Liver (tissue), 8 donors: ENCODE measurements at regions not wholly inside any gene's neighbourhood (a gene's known extent, or its start where the extent isn't known, plus 50 kb on each side); places are given as distances from the start of the nearest gene placed in this dataset.

Experiments used
- DNase-seq: peaks from one replicate; pipeline ENCODE4 v3.0.0-alpha.2; 2017; ENCODE audit warnings: low spot score
- H3K27ac ChIP-seq, 2 donors: one replicate each; pipeline ENCODE4 v1.7.0; 2013; ENCODE audit warnings: inconsistent platforms in 2 of 2, low read length in 2 of 2, control low read depth in 1 of 2, low read depth in 1 of 2, mild to moderate bottlenecking in 1 of 2
- H3K27me3 ChIP-seq, 4 donors: one replicate each; pipeline versions ENCODE4 v1.6.1 to v1.7.0; 2013; ENCODE audit warnings: low read length in 3 of 4, inconsistent platforms in 1 of 4, mild to moderate bottlenecking in 1 of 4, moderate library complexity in 1 of 4; ENCODE audit not compliant: control insufficient read depth in 4 of 4, insufficient read depth in 4 of 4
- H3K36me3 ChIP-seq, 4 donors: one replicate each; pipeline versions ENCODE4 v1.6.1 to v1.7.0; 2013; ENCODE audit warnings: low read length in 3 of 4, mild to moderate bottlenecking in 3 of 4, low read depth in 1 of 4, moderate library complexity in 1 of 4; ENCODE audit not compliant: control insufficient read depth in 4 of 4, insufficient read depth in 3 of 4
- H3K4me1 ChIP-seq, 4 donors: one replicate each; pipeline versions ENCODE4 v1.6.1 to v1.7.0; 2013; ENCODE audit warnings: low read length in 3 of 4, mild to moderate bottlenecking in 3 of 4, moderate library complexity in 1 of 4; ENCODE audit not compliant: control insufficient read depth in 4 of 4, insufficient read depth in 4 of 4
- H3K4me3 ChIP-seq, 3 donors: one replicate each; pipeline versions ENCODE4 v1.6.1 to v1.7.0; 2013; ENCODE audit warnings: low read length in 3 of 3, control low read depth in 1 of 3, low read depth in 1 of 3, mild to moderate bottlenecking in 1 of 3
- H3K9ac ChIP-seq, 2 donors: one replicate each; pipeline ENCODE4 v1.7.0; 2013; ENCODE audit warnings: low read length in 2 of 2, mild to moderate bottlenecking in 2 of 2, moderate library complexity in 2 of 2, control low read depth in 1 of 2, low read depth in 1 of 2
- H3K9me3 ChIP-seq, 4 donors: one replicate each; pipeline versions ENCODE4 v1.6.1 to v1.7.0; 2013; ENCODE audit warnings: low read length in 3 of 4; ENCODE audit not compliant: control insufficient read depth in 4 of 4
- CTCF ChIP-seq: fragments of 150-350 bp; IDR thresholded peaks from 2 replicates; pipeline ENCODE4 v1.5.1; 2017; ENCODE audit warnings: improper control_type of control experiment, low read depth, low read length; ENCODE audit not compliant: missing input control
- EGR1 ChIP-seq, 2 donors: IDR thresholded peaks; 2 replicates each; pipeline ENCODE4 v1.6.1; 2016 to 2018; ENCODE audit warnings: antibody characterized with exemption in 2 of 2, low read depth in 2 of 2
- FOXA1 ChIP-seq: IDR thresholded peaks from 2 replicates; pipeline ENCODE4 v1.6.1; 2016; ENCODE audit warnings: antibody characterized with exemption
- FOXA2 ChIP-seq: IDR thresholded peaks from 2 replicates; pipeline ENCODE4 v1.6.1; 2016; ENCODE audit warnings: antibody characterized with exemption
- GABPA ChIP-seq, 2 donors: IDR thresholded peaks in 1 of 2; conservative IDR thresholded peaks in 1 of 2; 2 replicates each; pipeline ENCODE4 v1.6.1; 2016; ENCODE audit warnings: antibody characterized with exemption in 2 of 2, mild to moderate bottlenecking in 1 of 2, moderate library complexity in 1 of 2
- HNF4A ChIP-seq, 2 donors: conservative IDR thresholded peaks; 2 replicates each; pipeline ENCODE4 v1.6.1; 2016; ENCODE audit warnings: antibody characterized with exemption in 2 of 2, mild to moderate bottlenecking in 2 of 2
- HNF4G ChIP-seq: IDR thresholded peaks from 2 replicates; pipeline ENCODE4 v1.6.1; 2016; ENCODE audit warnings: antibody characterized with exemption
- JUND ChIP-seq, 2 donors: IDR thresholded peaks; 2 replicates each; pipeline ENCODE4 v1.6.1; 2016; ENCODE audit warnings: antibody characterized with exemption in 2 of 2
- NR2F2 ChIP-seq: IDR thresholded peaks from 2 replicates; pipeline ENCODE4 v1.6.1; 2016; ENCODE audit warnings: antibody characterized with exemption
- RAD21 ChIP-seq, 2 donors: IDR thresholded peaks; 2 replicates each; pipeline ENCODE4 v1.6.1; 2016; ENCODE audit warnings: antibody characterized with exemption in 2 of 2, mild to moderate bottlenecking in 2 of 2
- RXRA ChIP-seq, 2 donors: IDR thresholded peaks; 2 replicates each; pipeline ENCODE4 v1.6.1; 2017 to 2018; ENCODE audit warnings: antibody characterized with exemption in 2 of 2, mild to moderate bottlenecking in 1 of 2
- SP1 ChIP-seq: IDR thresholded peaks from 2 replicates; pipeline ENCODE4 v1.6.1; 2018; ENCODE audit warnings: antibody characterized with exemption, mild to moderate bottlenecking
- TAF1 ChIP-seq: conservative IDR thresholded peaks from 2 replicates; pipeline ENCODE4 v1.6.1; 2016; ENCODE audit warnings: antibody characterized with exemption, mild to moderate bottlenecking
- YY1 ChIP-seq: IDR thresholded peaks from 2 replicates; pipeline ENCODE4 v1.6.1; 2016; ENCODE audit warnings: antibody characterized with exemption, mild to moderate bottlenecking
- WGBS: extraction: QIAGEN DNeasy Blood & Tissue Kit; methylation state at CpG from one replicate; pipeline ENCODE4 v1.1.7; 2013; 5-methylcytosine and 5-hydroxymethylcytosine counted together
- TF ChIP-seq, protein P1 (sequence below): IDR thresholded peaks from 2 replicates; pipeline ENCODE4 v1.6.1; 2016; ENCODE audit warnings: antibody characterized with exemption
- TF ChIP-seq, protein P2 (sequence below): IDR thresholded peaks from 2 replicates; pipeline ENCODE4 v1.6.1; 2016; ENCODE audit warnings: antibody characterized with exemption
- TF ChIP-seq, protein P3 (sequence below): IDR thresholded peaks from 2 replicates; pipeline ENCODE4 v1.6.1; 2016; ENCODE audit warnings: antibody characterized with exemption
- TF ChIP-seq, protein P4 (sequence below): IDR thresholded peaks from 2 replicates; pipeline ENCODE4 v1.6.1; 2016; ENCODE audit warnings: antibody characterized with exemption, mild to moderate bottlenecking
- donor health status: healthy.
- donor health status: healthy.
- donor health status: healthy.
- donor health status: healthy.
- donor health status: healthy.

- no peak overlapping the region for H3K4me3 ChIP-seq
- no peaks in the 10 kb centered on the region for H3K9me3 ChIP-seq
- no peak for DNase-seq
- H3K27me3 ChIP-seq = no peaks in the 10 kb centered on the region
- no peak overlapping the region for H3K9ac ChIP-seq
- WGBS = 91% methylated on average over 2 of the region's 2 CpGs
- TF ChIP-seq, protein P1, sequence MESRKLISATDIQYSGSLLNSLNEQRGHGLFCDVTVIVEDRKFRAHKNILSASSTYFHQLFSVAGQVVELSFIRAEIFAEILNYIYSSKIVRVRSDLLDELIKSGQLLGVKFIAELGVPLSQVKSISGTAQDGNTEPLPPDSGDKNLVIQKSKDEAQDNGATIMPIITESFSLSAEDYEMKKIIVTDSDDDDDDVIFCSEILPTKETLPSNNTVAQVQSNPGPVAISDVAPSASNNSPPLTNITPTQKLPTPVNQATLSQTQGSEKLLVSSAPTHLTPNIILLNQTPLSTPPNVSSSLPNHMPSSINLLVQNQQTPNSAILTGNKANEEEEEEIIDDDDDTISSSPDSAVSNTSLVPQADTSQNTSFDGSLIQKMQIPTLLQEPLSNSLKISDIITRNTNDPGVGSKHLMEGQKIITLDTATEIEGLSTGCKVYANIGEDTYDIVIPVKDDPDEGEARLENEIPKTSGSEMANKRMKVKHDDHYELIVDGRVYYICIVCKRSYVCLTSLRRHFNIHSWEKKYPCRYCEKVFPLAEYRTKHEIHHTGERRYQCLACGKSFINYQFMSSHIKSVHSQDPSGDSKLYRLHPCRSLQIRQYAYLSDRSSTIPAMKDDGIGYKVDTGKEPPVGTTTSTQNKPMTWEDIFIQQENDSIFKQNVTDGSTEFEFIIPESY = no peak
- TF ChIP-seq SP1 (no peak), YY1 (no peak), HNF4A (conservative IDR thresholded peaks at IDR 0.05) (no peak), EGR1 (IDR thresholded peaks at IDR 0.05; ENCODE audit: low read depth in 2 of 2) (no peak)
- no peaks in the 10 kb centered on the region for H3K4me1 ChIP-seq
- no peak overlapping the region for H3K27ac ChIP-seq
- H3K36me3 ChIP-seq = no peaks in the 10 kb centered on the region
Measured at GRCh38 chr15:35720984-35721383, 175.0 kb upstream of the DPH6 start.

DNA sequence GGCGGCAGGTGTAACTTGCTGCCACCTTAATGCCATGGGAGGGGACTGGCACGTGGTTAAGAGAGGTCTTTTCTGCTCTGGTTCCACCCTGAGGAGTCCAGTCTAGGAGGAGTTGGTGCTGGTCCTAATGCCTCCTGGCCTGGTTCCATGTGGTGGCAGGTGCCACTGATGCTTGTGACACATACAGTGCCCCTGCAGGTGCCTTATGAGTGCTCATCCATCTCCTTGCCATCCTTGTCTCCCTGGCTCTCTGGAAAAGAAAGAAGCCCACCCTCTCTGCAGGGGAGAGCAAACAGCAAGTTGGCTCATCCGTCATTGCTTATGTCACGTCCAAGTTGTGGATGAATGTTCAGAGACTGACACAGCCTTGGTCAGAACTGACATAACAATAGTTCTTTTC is 175.8 kb upstream of the DPH6 start:
- WGBS = 88% methylated on average over 4 of the region's 4 CpGs
- Histone ChIP-seq H3K27me3 (no peaks in the 10 kb centered on the region), H3K27ac (no peak overlapping the region), H3K4me3 (no peak overlapping the region), H3K9me3 (no peaks in the 10 kb centered on the region), H3K9ac (no peak overlapping the region), H3K4me1 (no peaks in the 10 kb centered on the region), H3K36me3 (no peaks in the 10 kb centered on the region)
- TF ChIP-seq HNF4A (conservative IDR thresholded peaks at IDR 0.05) (no peak), RAD21 (IDR thresholded peaks at IDR 0.05) (no peak), FOXA1 (no peak)
- DNase-seq = no peak

DNA sequence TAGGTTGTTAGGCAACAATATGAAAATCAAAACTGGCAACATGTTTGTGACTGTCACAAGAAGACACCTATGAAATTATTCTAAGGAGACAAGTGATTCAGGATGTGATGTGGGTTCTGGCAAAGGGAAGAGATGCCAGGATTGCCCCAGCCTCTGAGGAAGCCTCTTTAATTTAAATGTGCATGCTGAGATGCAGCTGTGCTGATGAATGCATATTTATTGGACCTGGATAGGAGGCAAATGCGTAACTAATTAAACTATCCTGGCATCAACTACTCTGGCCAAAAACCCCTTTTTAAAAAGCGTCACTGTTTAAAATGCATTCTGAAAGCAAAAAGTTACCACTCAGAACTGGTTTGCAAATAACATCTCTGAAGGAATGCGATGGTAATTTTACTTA is 176.5 kb upstream of the DPH6 start:
- TF ChIP-seq, protein P2, sequence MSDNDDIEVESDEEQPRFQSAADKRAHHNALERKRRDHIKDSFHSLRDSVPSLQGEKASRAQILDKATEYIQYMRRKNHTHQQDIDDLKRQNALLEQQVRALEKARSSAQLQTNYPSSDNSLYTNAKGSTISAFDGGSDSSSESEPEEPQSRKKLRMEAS = no peak
- TF ChIP-seq JUND (IDR thresholded peaks at IDR 0.05) (no peak), GABPA (IDR thresholded peaks at IDR 0.05 in 1 of 2, conservative IDR thresholded peaks at IDR 0.05 in 1 of 2) (no peak), YY1 (no peak), RAD21 (IDR thresholded peaks at IDR 0.05) (no peak), HNF4G (no peak), NR2F2 (no peak), TAF1 (no peak), CTCF (no peak), EGR1 (IDR thresholded peaks at IDR 0.05; ENCODE audit: low read depth in 2 of 2) (no peak), FOXA1 (no peak), HNF4A (conservative IDR thresholded peaks at IDR 0.05) (no peak), FOXA2 (no peak), RXRA (IDR thresholded peaks at IDR 0.05) (no peak), SP1 (no peak)
- TF ChIP-seq, protein P3, sequence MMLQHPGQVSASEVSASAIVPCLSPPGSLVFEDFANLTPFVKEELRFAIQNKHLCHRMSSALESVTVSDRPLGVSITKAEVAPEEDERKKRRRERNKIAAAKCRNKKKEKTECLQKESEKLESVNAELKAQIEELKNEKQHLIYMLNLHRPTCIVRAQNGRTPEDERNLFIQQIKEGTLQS = no peak
- TF ChIP-seq, protein P4, sequence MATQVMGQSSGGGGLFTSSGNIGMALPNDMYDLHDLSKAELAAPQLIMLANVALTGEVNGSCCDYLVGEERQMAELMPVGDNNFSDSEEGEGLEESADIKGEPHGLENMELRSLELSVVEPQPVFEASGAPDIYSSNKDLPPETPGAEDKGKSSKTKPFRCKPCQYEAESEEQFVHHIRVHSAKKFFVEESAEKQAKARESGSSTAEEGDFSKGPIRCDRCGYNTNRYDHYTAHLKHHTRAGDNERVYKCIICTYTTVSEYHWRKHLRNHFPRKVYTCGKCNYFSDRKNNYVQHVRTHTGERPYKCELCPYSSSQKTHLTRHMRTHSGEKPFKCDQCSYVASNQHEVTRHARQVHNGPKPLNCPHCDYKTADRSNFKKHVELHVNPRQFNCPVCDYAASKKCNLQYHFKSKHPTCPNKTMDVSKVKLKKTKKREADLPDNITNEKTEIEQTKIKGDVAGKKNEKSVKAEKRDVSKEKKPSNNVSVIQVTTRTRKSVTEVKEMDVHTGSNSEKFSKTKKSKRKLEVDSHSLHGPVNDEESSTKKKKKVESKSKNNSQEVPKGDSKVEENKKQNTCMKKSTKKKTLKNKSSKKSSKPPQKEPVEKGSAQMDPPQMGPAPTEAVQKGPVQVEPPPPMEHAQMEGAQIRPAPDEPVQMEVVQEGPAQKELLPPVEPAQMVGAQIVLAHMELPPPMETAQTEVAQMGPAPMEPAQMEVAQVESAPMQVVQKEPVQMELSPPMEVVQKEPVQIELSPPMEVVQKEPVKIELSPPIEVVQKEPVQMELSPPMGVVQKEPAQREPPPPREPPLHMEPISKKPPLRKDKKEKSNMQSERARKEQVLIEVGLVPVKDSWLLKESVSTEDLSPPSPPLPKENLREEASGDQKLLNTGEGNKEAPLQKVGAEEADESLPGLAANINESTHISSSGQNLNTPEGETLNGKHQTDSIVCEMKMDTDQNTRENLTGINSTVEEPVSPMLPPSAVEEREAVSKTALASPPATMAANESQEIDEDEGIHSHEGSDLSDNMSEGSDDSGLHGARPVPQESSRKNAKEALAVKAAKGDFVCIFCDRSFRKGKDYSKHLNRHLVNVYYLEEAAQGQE = no peak
- TF ChIP-seq, protein P1 = no peak
- no peaks in the 10 kb centered on the region for H3K36me3 ChIP-seq
- no peaks in the 10 kb centered on the region for H3K9me3 ChIP-seq
- no peak overlapping the region for H3K4me3 ChIP-seq
- no peaks in the 10 kb centered on the region for H3K27me3 ChIP-seq
- WGBS = 91% methylated on average over 3 of the region's 3 CpGs
- H3K27ac ChIP-seq = no peak overlapping the region
- no peaks in the 10 kb centered on the region for H3K4me1 ChIP-seq
- no peak for DNase-seq
- no peak overlapping the region for H3K9ac ChIP-seq
